NCI-H2107 (cell line): ENCODE measurements at regions not wholly inside any gene's neighbourhood (a gene's known extent, or its start where the extent isn't known, plus 50 kb on each side); places are given as distances from the start of the nearest gene placed in this dataset.
"Not testable (repeated sequence)": the region's sequence is repeated elsewhere in the genome, so short reads cannot be mapped to it uniquely, and the experiment has no call there.

Experiments used
- DNase-seq: peaks from one replicate; lab custom pipeline; 2025; lab: John Stamatoyannopoulos, UW

GRCh38 chr15:77944002-77944867 is 133.3 kb downstream of the TBC1D2B start:
- DNase-seq, result no peak

GRCh38 chr15:77942611-77943211 is 134.8 kb downstream of the TBC1D2B start:
- DNase-seq, result no peak

- not testable (repeated sequence) for DNase-seq
Measured at GRCh38 chr15:77941090-77941827, 136.3 kb downstream of the TBC1D2B start.

GRCh38 chr15:77940381-77940947 is 137.0 kb downstream of the TBC1D2B start:
- no peak for DNase-seq

- no peak for DNase-seq
Measured at GRCh38 chr15:77939851-77940250, 137.7 kb downstream of the TBC1D2B start.

GRCh38 chr15:77939026-77939425 is 138.5 kb downstream of the TBC1D2B start:
- not testable (repeated sequence) for DNase-seq

- not testable (repeated sequence) for DNase-seq
Measured at GRCh38 chr15:77938546-77938945, 139.0 kb downstream of the TBC1D2B start.

- not testable (repeated sequence) for DNase-seq
Measured at GRCh38 chr15:77936567-77936966, 140.9 kb downstream of the TBC1D2B start.

- DNase-seq, result not testable (repeated sequence)
Measured at GRCh38 chr15:77934516-77934915, 143.0 kb downstream of the TBC1D2B start.

- not testable (repeated sequence) for DNase-seq
Measured at GRCh38 chr15:77930907-77931306, 146.6 kb downstream of the TBC1D2B start.

- not testable (repeated sequence) for DNase-seq
Measured at GRCh38 chr15:77930490-77930889, 147.0 kb downstream of the TBC1D2B start.

GRCh38 chr15:77926789-77927188 is 150.7 kb downstream of the TBC1D2B start:
- not testable (repeated sequence) for DNase-seq

GRCh38 chr15:77926296-77926695 is 151.2 kb downstream of the TBC1D2B start:
- not testable (repeated sequence) for DNase-seq

- DNase-seq, result not testable (repeated sequence)
Measured at GRCh38 chr15:77925101-77925500, 152.4 kb downstream of the TBC1D2B start.

- no peak for DNase-seq
Measured at GRCh38 chr15:77921664-77922063, 155.8 kb downstream of the TBC1D2B start.

- not testable (repeated sequence) for DNase-seq
Measured at GRCh38 chr15:77916966-77917635, 160.4 kb downstream of the TBC1D2B start.

GRCh38 chr15:77915961-77916330 is 161.6 kb downstream of the TBC1D2B start:
- not testable (repeated sequence) for DNase-seq

- no peak for DNase-seq
Measured at GRCh38 chr15:77915261-77915960, 162.1 kb downstream of the TBC1D2B start.

GRCh38 chr15:77914531-77914930 is 163.0 kb downstream of the TBC1D2B start:
- DNase-seq, result not testable (repeated sequence)

- peak; percentile 37 for DNase-seq
Measured at GRCh38 chr15:77910030-77910911, 167.2 kb downstream of the TBC1D2B start.
